Adrenal gland (tissue), 9 donors: ENCODE measurements at regions not wholly inside any gene's neighbourhood (a gene's known extent, or its start where the extent isn't known, plus 50 kb on each side); places are given as distances from the start of the nearest gene placed in this dataset.

Experiments used
- DNase-seq, 7 donors: peaks; one replicate each; pipeline ENCODE4 v3.0.0-alpha.2; 2019 to 2020
- H3K27ac ChIP-seq, 5 donors: fragments of 200-600 bp; sonication (generic) in 4 of 5; 1 replicate in 3 of 5; 2 replicates in 2 of 5; pipeline versions ENCODE4 v1.5.1 to v1.8.0; 2016 to 2020; ENCODE audit warnings: mild to moderate bottlenecking in 1 of 5
- H3K27me3 ChIP-seq: fragments of 200-600 bp; 2 replicates; pipeline ENCODE4 v1.8.0; 2021
- H3K36me3 ChIP-seq, 2 donors: fragments of 200-600 bp; replicated peaks in 1 of 2; 1 replicate in 1 of 2; 2 replicates in 1 of 2; pipeline versions ENCODE4 v1.5.1 to v1.8.0; 2018 to 2022
- H3K4me1 ChIP-seq, 2 donors: fragments of 200-600 bp; replicated peaks in 1 of 2; 1 replicate in 1 of 2; 2 replicates in 1 of 2; pipeline versions ENCODE4 v1.5.1 to v1.8.0; 2018 to 2021
- H3K4me3 ChIP-seq, 4 donors: fragments of 200-600 bp; sonication (generic) in 3 of 4; one replicate each; pipeline ENCODE4 v1.5.1; 2016 to 2018
- H3K9me3 ChIP-seq, 3 donors: fragments of 200-600 bp; sonication (generic) in 1 of 3; replicated peaks in 1 of 3; 1 replicate in 2 of 3; 2 replicates in 1 of 3; pipeline versions ENCODE4 v1.5.1 to v1.8.0; 2016 to 2021
- POLR2A ChIP-seq, 2 donors: fragments of 450-650 bp; IDR thresholded peaks; one replicate each; pipeline ENCODE4 v1.6.1; 2017; ENCODE audit warnings: antibody characterized with exemption in 2 of 2, mild to moderate bottlenecking in 2 of 2, moderate library complexity in 1 of 2
- WGBS, 4 donors: extraction: QIAGEN DNeasy Blood & Tissue Kit in 2 of 4; methylation state at CpG; one replicate each; pipeline versions ENCODE4 v1.1.5 to v1.1.7; 2013 to 2017; 5-methylcytosine and 5-hydroxymethylcytosine counted together
- intact Hi-C, 2 donors: fragments of 100-400 bp; cut with DNase I; formaldehyde crosslinking; loops; one replicate each; pipeline versions ENCODE4 v1.14.1 to v1.15.0; 2022 to 2023
- TF ChIP-seq, protein P1 (sequence below), 6 experiments: fragments of 450-650 bp in 4 of 6; fragments of 200-600 bp in 2 of 6; sonication (generic) in 1 of 6; IDR thresholded peaks; 1 replicate in 5 of 6; 2 replicates in 1 of 6; pipeline versions ENCODE4 v1.5.1 to v1.8.0; 2016 to 2021; ENCODE audit warnings: antibody characterized with exemption in 6 of 6, mild to moderate bottlenecking in 2 of 6, moderate library complexity in 1 of 6
- donor health status: healthy with polysubstance abuse.
- donor health status: Bipolar disorder and iron deficiency.
- donor health status: DM: yes; HTN: yes; CAD: no.
- donor health status: DM: no; HTN: no; CAD: no.
- donor health status: DM: no; HTN: no; CAD: no.

DNA sequence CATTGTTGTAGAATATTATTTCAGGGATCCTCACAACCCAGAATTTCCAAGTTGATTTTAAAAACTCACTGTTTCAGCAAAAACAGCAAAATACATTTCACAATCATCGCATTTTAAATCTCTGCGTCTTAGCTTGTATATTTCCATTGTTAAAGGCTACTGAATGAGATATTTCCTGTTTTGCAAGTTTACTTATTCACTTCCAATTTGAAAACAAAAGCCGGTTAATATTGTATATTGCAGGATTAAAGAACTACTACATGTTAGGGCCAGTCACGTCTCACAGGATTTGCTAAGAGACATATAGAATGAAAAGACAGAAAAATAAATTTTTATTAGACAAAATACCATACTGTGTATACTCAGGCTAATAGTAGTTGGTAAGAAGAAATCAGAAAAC is 395.9 kb upstream of the CDH9 start:
- Histone ChIP-seq H3K36me3 (no peaks in the 10 kb centered on the region), H3K27ac (no peak overlapping the region), H3K27me3 (no peaks in the 10 kb centered on the region), H3K4me3 (no peak overlapping the region), H3K4me1 (no peaks in the 10 kb centered on the region), H3K9me3 (no peaks in the 10 kb centered on the region)
- TF ChIP-seq POLR2A (IDR thresholded peaks at IDR 0.05) = no peak
- TF ChIP-seq, protein P1, sequence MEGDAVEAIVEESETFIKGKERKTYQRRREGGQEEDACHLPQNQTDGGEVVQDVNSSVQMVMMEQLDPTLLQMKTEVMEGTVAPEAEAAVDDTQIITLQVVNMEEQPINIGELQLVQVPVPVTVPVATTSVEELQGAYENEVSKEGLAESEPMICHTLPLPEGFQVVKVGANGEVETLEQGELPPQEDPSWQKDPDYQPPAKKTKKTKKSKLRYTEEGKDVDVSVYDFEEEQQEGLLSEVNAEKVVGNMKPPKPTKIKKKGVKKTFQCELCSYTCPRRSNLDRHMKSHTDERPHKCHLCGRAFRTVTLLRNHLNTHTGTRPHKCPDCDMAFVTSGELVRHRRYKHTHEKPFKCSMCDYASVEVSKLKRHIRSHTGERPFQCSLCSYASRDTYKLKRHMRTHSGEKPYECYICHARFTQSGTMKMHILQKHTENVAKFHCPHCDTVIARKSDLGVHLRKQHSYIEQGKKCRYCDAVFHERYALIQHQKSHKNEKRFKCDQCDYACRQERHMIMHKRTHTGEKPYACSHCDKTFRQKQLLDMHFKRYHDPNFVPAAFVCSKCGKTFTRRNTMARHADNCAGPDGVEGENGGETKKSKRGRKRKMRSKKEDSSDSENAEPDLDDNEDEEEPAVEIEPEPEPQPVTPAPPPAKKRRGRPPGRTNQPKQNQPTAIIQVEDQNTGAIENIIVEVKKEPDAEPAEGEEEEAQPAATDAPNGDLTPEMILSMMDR (IDR thresholded peaks at IDR 0.05) = no peak
- WGBS, 4 donors = 78 to 89% (median 80%) methylated on average over 4 of the region's 4 CpGs
- DNase-seq = no peak
- intact Hi-C loops = no loop called here

GRCh38 chr5:27414099-27414498 is 375.7 kb upstream of the CDH9 start:
- intact Hi-C loops = no loop called here

DNA sequence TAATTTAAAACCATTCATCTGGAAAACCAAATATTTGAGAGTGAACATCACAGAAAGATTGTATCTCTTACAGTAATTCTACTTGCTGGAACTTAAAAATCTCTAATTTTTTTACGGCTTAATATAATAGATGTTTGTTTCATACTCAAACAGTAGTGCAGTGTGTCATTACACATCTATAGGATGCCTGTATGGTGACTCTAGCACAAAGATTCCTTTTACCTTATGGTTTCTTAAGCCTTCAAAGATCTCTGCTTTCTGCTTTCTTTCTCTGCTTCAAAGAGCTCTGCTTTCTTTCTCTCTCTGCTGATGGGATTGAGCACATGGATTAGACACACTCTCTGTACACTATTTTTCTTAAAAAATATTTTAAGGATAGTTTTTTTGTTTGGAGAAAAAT is 374.0 kb upstream of the CDH9 start:
- no peak for TF ChIP-seq POLR2A (IDR thresholded peaks at IDR 0.05)
- TF ChIP-seq, protein P1 (IDR thresholded peaks at IDR 0.05) = no peak

More at GRCh38 chr5:27414099-27414498, 375.7 kb upstream of the CDH9 start:
- H3K27me3 ChIP-seq = no peaks in the 10 kb centered on the region
- H3K4me1 ChIP-seq = no peaks in the 10 kb centered on the region
- H3K36me3 ChIP-seq = no peaks in the 10 kb centered on the region
- no peak for DNase-seq
- H3K27ac ChIP-seq = no peak overlapping the region
- WGBS, 4 donors = 84 to 93% (median 90%) methylated on average over 1 of the region's 1 CpG
- H3K4me3 ChIP-seq = no peak overlapping the region
- TF ChIP-seq POLR2A (IDR thresholded peaks at IDR 0.05) = no peak
- TF ChIP-seq, protein P1 (IDR thresholded peaks at IDR 0.05) = no peak
- no peaks in the 10 kb centered on the region for H3K9me3 ChIP-seq

DNA sequence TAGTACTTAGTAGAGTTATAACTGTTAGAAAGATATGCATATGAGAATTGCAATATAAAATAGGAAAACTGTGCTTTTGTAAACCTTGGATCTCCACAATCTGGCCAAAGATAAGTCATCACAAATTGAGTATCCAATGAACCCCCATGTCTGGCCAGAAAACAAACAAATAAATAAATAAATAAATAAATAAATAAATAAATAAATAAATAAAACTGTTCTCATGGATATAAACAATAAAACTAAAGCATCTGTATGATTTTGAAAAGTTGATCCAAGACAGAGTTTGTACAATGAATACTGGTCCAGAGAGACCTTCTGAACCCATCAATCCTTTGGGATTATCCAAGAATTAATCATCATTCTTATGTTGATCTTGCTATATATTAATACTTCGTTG is 367.6 kb upstream of the CDH9 start:
- TF ChIP-seq, protein P1 (IDR thresholded peaks at IDR 0.05) = no peak
- TF ChIP-seq POLR2A (IDR thresholded peaks at IDR 0.05) = no peak
- no peaks in the 10 kb centered on the region for H3K9me3 ChIP-seq
- no peaks in the 10 kb centered on the region for H3K27me3 ChIP-seq
- no peak overlapping the region for H3K4me3 ChIP-seq
- no peaks in the 10 kb centered on the region for H3K36me3 ChIP-seq
- H3K27ac ChIP-seq = no peak overlapping the region
- 77 to 98% (median 80%) methylated on average over 1 of the region's 1 CpG for WGBS, 4 donors
- DNase-seq = no peak
- no peaks in the 10 kb centered on the region for H3K4me1 ChIP-seq
- intact Hi-C loops = no loop called here

More for the DNA sequence above, 374.0 kb upstream of the CDH9 start:
- DNase-seq = no peak
- Histone ChIP-seq H3K36me3 (no peaks in the 10 kb centered on the region), H3K4me1 (no peaks in the 10 kb centered on the region), H3K27me3 (no peaks in the 10 kb centered on the region), H3K4me3 (no peak overlapping the region), H3K9me3 (no peaks in the 10 kb centered on the region), H3K27ac (no peak overlapping the region)
- intact Hi-C loops = no loop called here
- 43 to 81% (median 70%) methylated on average over 1 of the region's 1 CpG for WGBS, 4 donors
